ENCODE measurements at regions not wholly inside any gene's neighbourhood (a gene's known extent, or its start where the extent isn't known, plus 50 kb on each side); places are given as distances from the start of the nearest gene placed in this dataset.
A peak's percentile ranks its signal among the peaks of the same experiment; 100 is the strongest.

GRCh38 chr12:96099421-96099820 is 64.0 kb upstream of the LTA4H start:
- H3K4me3 Mint-ChIP-seq = no peak overlapping the region
- no peaks in the 10 kb centered on the region for H3K36me3 Mint-ChIP-seq (ENCODE audit: low read depth)
- H3K27ac Mint-ChIP-seq (ENCODE audit: unreplicated experiment) = peak overlapping the region; percentile 24
- no peak for TF ChIP-seq CTCF (conservative IDR thresholded peaks at IDR 0.05)
- no peaks in the 10 kb centered on the region for H3K9me3 Mint-ChIP-seq
- no peaks in the 10 kb centered on the region for H3K4me1 Mint-ChIP-seq
- DNase-seq (ENCODE audit: low read depth, low spot score) = no peak
- no peaks in the 10 kb centered on the region for H3K27me3 Mint-ChIP-seq (ENCODE audit: low read depth)

GRCh38 chr12:96099986-96100385 is 64.6 kb upstream of the LTA4H start:
- no peaks in the 10 kb centered on the region for H3K9me3 Mint-ChIP-seq
- no peak overlapping the region for H3K4me3 Mint-ChIP-seq
- H3K27me3 Mint-ChIP-seq (ENCODE audit: low read depth) = no peaks in the 10 kb centered on the region
- no peak overlapping the region for H3K27ac Mint-ChIP-seq (ENCODE audit: unreplicated experiment)
- no peaks in the 10 kb centered on the region for H3K4me1 Mint-ChIP-seq
- DNase-seq (ENCODE audit: low read depth, low spot score) = no peak
- no peaks in the 10 kb centered on the region for H3K36me3 Mint-ChIP-seq (ENCODE audit: low read depth)
- TF ChIP-seq CTCF (conservative IDR thresholded peaks at IDR 0.05) = no peak

- Mint-ChIP-seq H3K27me3 (ENCODE audit: low read depth) (no peaks in the 10 kb centered on the region), H3K27ac (ENCODE audit: unreplicated experiment) (no peak overlapping the region)
Measured at GRCh38 chr12:96101806-96102205, 66.4 kb upstream of the LTA4H start.

GRCh38 chr12:96103067-96103644 is 67.8 kb upstream of the LTA4H start:
- Mint-ChIP-seq H3K4me1 (peaks cover 15% of the 10 kb centered on the region), H3K4me3 (no peak overlapping the region)

More at GRCh38 chr12:96101806-96102205, 66.4 kb upstream of the LTA4H start:
- Mint-ChIP-seq H3K9me3 (no peaks in the 10 kb centered on the region), H3K4me3 (no peak overlapping the region), H3K4me1 (peaks cover 3% of the 10 kb centered on the region), H3K36me3 (ENCODE audit: low read depth) (no peaks in the 10 kb centered on the region)
- no peak for TF ChIP-seq CTCF (conservative IDR thresholded peaks at IDR 0.05)
- no peak for DNase-seq (ENCODE audit: low read depth, low spot score)

GRCh38 chr12:96104566-96104965 is 69.2 kb upstream of the LTA4H start:
- Mint-ChIP-seq H3K27ac (ENCODE audit: unreplicated experiment) (no peak overlapping the region), H3K27me3 (ENCODE audit: low read depth) (no peaks in the 10 kb centered on the region), H3K36me3 (ENCODE audit: low read depth) (no peaks in the 10 kb centered on the region), H3K4me3 (no peak overlapping the region), H3K4me1 (peaks cover 18% of the 10 kb centered on the region), H3K9me3 (peaks cover 3% of the 10 kb centered on the region)
- TF ChIP-seq CTCF (conservative IDR thresholded peaks at IDR 0.05) = no peak
- DNase-seq (ENCODE audit: low read depth, low spot score) = no peak

More at GRCh38 chr12:96103067-96103644, 67.8 kb upstream of the LTA4H start:
- TF ChIP-seq CTCF (conservative IDR thresholded peaks at IDR 0.05) = no peak
- Mint-ChIP-seq H3K9me3 (peaks cover 3% of the 10 kb centered on the region), H3K36me3 (ENCODE audit: low read depth) (no peaks in the 10 kb centered on the region), H3K27me3 (ENCODE audit: low read depth) (no peaks in the 10 kb centered on the region), H3K27ac (ENCODE audit: unreplicated experiment) (no peak overlapping the region)
- no peak for DNase-seq (ENCODE audit: low read depth, low spot score)

Data from neural crest cell (in vitro differentiated cells).